ENCODE measurements at regions not wholly inside any gene's neighbourhood (a gene's known extent, or its start where the extent isn't known, plus 50 kb on each side); places are given as distances from the start of the nearest gene placed in this dataset.

DNA sequence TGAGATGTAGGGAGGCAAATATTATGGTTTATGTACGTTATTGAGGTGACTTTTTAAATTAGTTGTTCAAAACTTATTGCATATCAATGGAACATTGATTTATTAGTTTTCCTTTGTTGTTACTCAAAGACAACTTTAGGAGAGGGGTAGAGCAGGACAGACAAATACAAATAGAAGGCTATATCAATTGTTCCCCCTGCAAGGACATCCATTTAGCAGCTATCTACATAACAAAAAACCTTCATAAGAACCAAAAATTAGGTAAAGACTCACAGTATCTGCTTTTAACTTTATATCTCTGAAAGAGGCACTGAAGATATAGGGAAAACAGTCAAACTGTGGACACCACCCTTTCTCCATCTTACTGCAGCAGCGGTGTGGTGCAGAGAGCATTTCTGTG, 958.8 kb downstream of the DIPK2A start:
- no peak overlapping the region for H4K8ac ChIP-seq (replicated peaks; ENCODE audit: insufficient read length, low read depth, low read length)
- Mint-ChIP-seq H3K36me3 (ENCODE audit: insufficient read depth in 1 of 3, low read depth in 3 of 3) (peaks cover 0 to 10% (median 2%) of the 10 kb centered on the region in 3 experiments; a peak in 4 of 7 replicates), H3K4me1 (peaks cover 10 to 12% of the 10 kb centered on the region in 2 experiments), H3K27ac (no peak overlapping the region), H3K4me3 (no peak overlapping the region), H3K9me3 (peaks cover 3 to 4% of the 10 kb centered on the region in 2 experiments; a peak in 1 of 5 replicates), H3K27me3 (ENCODE audit: low read depth) (no peaks in the 10 kb centered on the region; the same call in 1 of the 2 replicates)
- no peak overlapping the region for H3T11ph ChIP-seq (ENCODE audit: low read length)
- no peak overlapping the region for H2BK5ac ChIP-seq (ENCODE audit: insufficient read length, low read length)
- no peak overlapping the region for H2BK12ac ChIP-seq (ENCODE audit: insufficient read length, low read depth, low read length)
- no peaks in the 10 kb centered on the region for H3K23me2 ChIP-seq (ENCODE audit: insufficient read length, low read depth, low read length, poor library complexity, severe bottlenecking)
- no peaks in the 10 kb centered on the region for H4K20me1 ChIP-seq (ENCODE audit: control insufficient read depth, insufficient read depth, insufficient read length)
- no peak overlapping the region for H4K91ac ChIP-seq (ENCODE audit: insufficient read length, low read depth, low read length)
- H2BK120ac ChIP-seq (ENCODE audit: low read depth, low read length, poor library complexity, severe bottlenecking): no peak overlapping the region
- no peak overlapping the region for H3K56ac ChIP-seq (ENCODE audit: insufficient read length, low read depth, low read length)
- H2AFZ ChIP-seq (ENCODE audit: low read length): no peak overlapping the region
- no peak overlapping the region for H2BK20ac ChIP-seq (ENCODE audit: low read depth, low read length, poor library complexity, severe bottlenecking)
- no peak overlapping the region for H2BK15ac ChIP-seq (ENCODE audit: low read depth, low read length)
- H3K4me2 ChIP-seq (ENCODE audit: insufficient read depth, insufficient read length, low read length): no peak overlapping the region
- H3K14ac ChIP-seq (ENCODE audit: insufficient read depth, low read length): no peak overlapping the region
- H4K5ac ChIP-seq (ENCODE audit: insufficient read length, low read depth, low read length): no peak overlapping the region
- no peak overlapping the region for H3K4ac ChIP-seq (ENCODE audit: low read depth, low read length)
- no peak overlapping the region for H3K27ac ChIP-seq (ENCODE audit: insufficient read length, low read depth, low read length)
- no peak overlapping the region for H3K9ac ChIP-seq (ENCODE audit: extremely low read depth, insufficient read length, low read length)
- DNase-seq: no peak
- no peaks in the 10 kb centered on the region for H3K4me1 ChIP-seq (ENCODE audit: insufficient read depth, low read length)
- H3K79me1 ChIP-seq (ENCODE audit: insufficient read depth, low read depth, low read length, poor library complexity, severe bottlenecking): no peaks in the 10 kb centered on the region
- TF ChIP-seq, protein P1, sequence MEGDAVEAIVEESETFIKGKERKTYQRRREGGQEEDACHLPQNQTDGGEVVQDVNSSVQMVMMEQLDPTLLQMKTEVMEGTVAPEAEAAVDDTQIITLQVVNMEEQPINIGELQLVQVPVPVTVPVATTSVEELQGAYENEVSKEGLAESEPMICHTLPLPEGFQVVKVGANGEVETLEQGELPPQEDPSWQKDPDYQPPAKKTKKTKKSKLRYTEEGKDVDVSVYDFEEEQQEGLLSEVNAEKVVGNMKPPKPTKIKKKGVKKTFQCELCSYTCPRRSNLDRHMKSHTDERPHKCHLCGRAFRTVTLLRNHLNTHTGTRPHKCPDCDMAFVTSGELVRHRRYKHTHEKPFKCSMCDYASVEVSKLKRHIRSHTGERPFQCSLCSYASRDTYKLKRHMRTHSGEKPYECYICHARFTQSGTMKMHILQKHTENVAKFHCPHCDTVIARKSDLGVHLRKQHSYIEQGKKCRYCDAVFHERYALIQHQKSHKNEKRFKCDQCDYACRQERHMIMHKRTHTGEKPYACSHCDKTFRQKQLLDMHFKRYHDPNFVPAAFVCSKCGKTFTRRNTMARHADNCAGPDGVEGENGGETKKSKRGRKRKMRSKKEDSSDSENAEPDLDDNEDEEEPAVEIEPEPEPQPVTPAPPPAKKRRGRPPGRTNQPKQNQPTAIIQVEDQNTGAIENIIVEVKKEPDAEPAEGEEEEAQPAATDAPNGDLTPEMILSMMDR (conservative IDR thresholded peaks at IDR 0.05): no peak
- H3K18ac ChIP-seq (ENCODE audit: insufficient read length, low read depth, low read length): no peak overlapping the region
- H2AK5ac ChIP-seq (ENCODE audit: insufficient read length, low read length): no peak overlapping the region
- H3K79me2 ChIP-seq (ENCODE audit: insufficient read depth, low read length): no peaks in the 10 kb centered on the region
- H3K27me3 ChIP-seq (ENCODE audit: insufficient read depth, low read length): no peaks in the 10 kb centered on the region
- H3K23ac ChIP-seq (ENCODE audit: insufficient read length, low read depth, low read length): no peak overlapping the region
- WGBS (ENCODE audit: extremely low coverage, insufficient read length, low lambda C conversion rate): no CpG with 5 or more reads among the region's 2 CpGs
- no peaks in the 10 kb centered on the region for H3K9me3 ChIP-seq (ENCODE audit: control insufficient read depth, low read depth, low read length)

Data from H9 (cell line).